SK-N-SH (cell line): ENCODE measurements at regions not wholly inside any gene's neighbourhood (a gene's known extent, or its start where the extent isn't known, plus 50 kb on each side); places are given as distances from the start of the nearest gene placed in this dataset.

Experiments used
- CTCF ChIA-PET: fragments of 300-600, 350-600 bp; formaldehyde crosslinking; extraction: SDS; loops from one replicate; lab custom pipeline; 2021; lab: Yijun Ruan, JAX
- POLR2A ChIA-PET: fragments of 350-600 bp; sonication (Branson Sonifier 250); formaldehyde crosslinking; extraction: SDS; loops from one replicate; lab custom pipeline; 2020; ENCODE audit warnings: antibody characterized with exemption, inconsistent platforms; lab: Yijun Ruan, JAX
- DNase-seq: peaks from one replicate; pipeline ENCODE4 v3.0.0; 2012
- H2AFZ ChIP-seq: fragments of 200-600 bp; sonication (generic); 2 replicates; pipeline ENCODE4 v1.8.1; 2016; ENCODE audit warnings: antibody characterized with exemption, mild to moderate bottlenecking, low read depth
- H3F3A ChIP-seq: fragments of 200-600 bp; sonication (generic); replicated peaks from 2 replicates; pipeline ENCODE3; 2016; ENCODE audit warnings: antibody characterized with exemption, mild to moderate bottlenecking; ENCODE audit not compliant: insufficient read depth
- H3K27ac ChIP-seq, 2 experiments: fragments of 200-500 bp in 1 of 2; fragments of 200-600 bp in 1 of 2; sonication (Bioruptor generic) in 1 of 2; sonication (generic), shearing (Covaris generic) in 1 of 2; 2 replicates each; pipeline versions ENCODE4 v1.5.1 to v1.6.1; 2014 to 2016; ENCODE audit warnings: low read depth in 2 of 2, inconsistent platforms in 1 of 2, low read length in 1 of 2, mild to moderate bottlenecking in 1 of 2, mixed read lengths in 1 of 2
- H3K27me3 ChIP-seq: fragments of 200-600 bp; sonication (generic), shearing (Covaris generic); 2 replicates; pipeline ENCODE4 v1.6.1; 2016; ENCODE audit warnings: mixed run types; ENCODE audit not compliant: insufficient read depth
- H3K36me3 ChIP-seq, 2 experiments: fragments of 200-500 bp in 1 of 2; fragments of 200-600 bp in 1 of 2; sonication (Bioruptor generic) in 1 of 2; sonication (generic) in 1 of 2; replicated peaks in 1 of 2; 2 replicates each; pipeline versions ENCODE3 to v1.5.1; 2014 to 2016; ENCODE audit warnings: low read length in 1 of 2, mild to moderate bottlenecking in 1 of 2; ENCODE audit not compliant: insufficient read depth in 2 of 2, control insufficient read depth in 1 of 2
- H3K4me1 ChIP-seq, 2 experiments: fragments of 200-500 bp in 1 of 2; fragments of 200-600 bp in 1 of 2; sonication (Bioruptor generic) in 1 of 2; sonication (generic), shearing (Covaris generic) in 1 of 2; 2 replicates each; pipeline versions ENCODE4 v1.5.1 to v1.6.1; 2014 to 2016; ENCODE audit warnings: low read depth in 1 of 2, low read length in 1 of 2, mixed run types in 1 of 2; ENCODE audit not compliant: insufficient read depth in 2 of 2, control insufficient read depth in 1 of 2
- H3K4me2 ChIP-seq: fragments of 200-600 bp; sonication (generic), shearing (Covaris generic); 2 replicates; pipeline ENCODE4 v1.6.1; 2017; ENCODE audit warnings: mixed run types
- H3K4me3 ChIP-seq, 2 experiments: fragments of 200-500 bp in 1 of 2; fragments of 200-600 bp in 1 of 2; sonication (Bioruptor generic) in 1 of 2; sonication (generic), shearing (Covaris generic) in 1 of 2; 2 replicates each; pipeline versions ENCODE4 v1.5.1 to v1.8.1; 2014 to 2016; ENCODE audit warnings: low read depth in 2 of 2, inconsistent platforms in 1 of 2, low read length in 1 of 2, mild to moderate bottlenecking in 1 of 2, mixed read lengths in 1 of 2, moderate library complexity in 1 of 2
- H3K79me2 ChIP-seq: fragments of 200-600 bp; sonication (generic); 2 replicates; pipeline ENCODE4 v1.8.1; 2017; ENCODE audit warnings: mild to moderate bottlenecking; ENCODE audit not compliant: insufficient read depth
- H3K9ac ChIP-seq: fragments of 200-600 bp; sonication (generic); 2 replicates; pipeline ENCODE4 v1.6.1; 2017; ENCODE audit warnings: mixed run types
- H3K9me2 ChIP-seq: fragments of 200-600 bp; sonication (generic); 2 replicates; pipeline ENCODE4 v1.6.1; 2017; ENCODE audit warnings: mixed run types
- H3K9me3 ChIP-seq: fragments of 200-600 bp; sonication (generic); 2 replicates; pipeline ENCODE4 v1.6.1; 2017; ENCODE audit warnings: mixed run types, mild to moderate bottlenecking, moderate library complexity
- H4K20me1 ChIP-seq: fragments of 200-600 bp; sonication (generic); 2 replicates; pipeline ENCODE4 v1.6.1; 2017; ENCODE audit warnings: mild to moderate bottlenecking, mixed run types; ENCODE audit not compliant: insufficient read depth
- FOSL2 ChIP-seq: IDR thresholded peaks from 2 replicates; pipeline ENCODE4 v1.4.0; 2012; ENCODE audit warnings: low read depth, mild to moderate bottlenecking, moderate library complexity, borderline replicate concordance
- FOXM1 ChIP-seq: IDR thresholded peaks from 2 replicates; pipeline ENCODE4 v1.4.0; 2012; ENCODE audit warnings: low read depth, mild to moderate bottlenecking
- GABPA ChIP-seq: IDR thresholded peaks from 2 replicates; pipeline ENCODE4 v1.4.0; 2012; ENCODE audit warnings: low read depth, mild to moderate bottlenecking
- GATA2 ChIP-seq: sonication (generic); formaldehyde crosslinking; IDR thresholded peaks from 2 replicates; pipeline ENCODE4 v1.5.0; 2020; ENCODE audit warnings: mild to moderate bottlenecking, missing genetic modification reagents
- MEF2A ChIP-seq: IDR thresholded peaks from 2 replicates; pipeline ENCODE4 v1.4.0; 2012; ENCODE audit warnings: low read depth, borderline replicate concordance
- MXI1 ChIP-seq: IDR thresholded peaks from 2 replicates; pipeline ENCODE4 v1.6.1; 2012; ENCODE audit warnings: mild to moderate bottlenecking, low read depth, low read length, improper control_type of control experiment
- NFIC ChIP-seq: IDR thresholded peaks from 2 replicates; pipeline ENCODE4 v1.4.0; 2012; ENCODE audit warnings: borderline replicate concordance
- NRF1 ChIP-seq: IDR thresholded peaks from 2 replicates; pipeline ENCODE4 v1.6.1; 2012; ENCODE audit warnings: low read depth, mild to moderate bottlenecking, low read length
- RAD21 ChIP-seq: IDR thresholded peaks from 2 replicates; pipeline ENCODE4 v1.6.1; 2012; ENCODE audit warnings: mild to moderate bottlenecking, low read length
- RCOR1 ChIP-seq: fragments of 150-350 bp; IDR thresholded peaks from 2 replicates; pipeline ENCODE4 v1.6.1; 2017; ENCODE audit warnings: antibody characterized with exemption, low read length
- RFX5 ChIP-seq: IDR thresholded peaks from 2 replicates; pipeline ENCODE4 v1.6.1; 2012; ENCODE audit warnings: mild to moderate bottlenecking, improper control_type of control experiment, low read length
- SMC3 ChIP-seq: IDR thresholded peaks from 2 replicates; pipeline ENCODE4 v1.6.1; 2012; ENCODE audit warnings: low read depth, low read length, improper control_type of control experiment
- TCF12 ChIP-seq: IDR thresholded peaks from 2 replicates; pipeline ENCODE4 v1.4.0; 2012
- TEAD4 ChIP-seq: IDR thresholded peaks from 2 replicates; pipeline ENCODE4 v1.4.0; 2012; ENCODE audit warnings: mild to moderate bottlenecking, borderline replicate concordance; ENCODE audit not compliant: insufficient read depth
- YY1 ChIP-seq: IDR thresholded peaks from 2 replicates; pipeline ENCODE4 v1.4.0; 2012; ENCODE audit warnings: low read depth, mild to moderate bottlenecking
- WGBS: methylation state at CpG from one replicate; pipeline ENCODE4 v1.1.6; 2017; ENCODE audit warnings: low lambda C conversion rate; 5-methylcytosine and 5-hydroxymethylcytosine counted together
- TF ChIP-seq, protein P1 (sequence below): IDR thresholded peaks from 2 replicates; pipeline ENCODE4 v1.6.1; 2012; ENCODE audit warnings: mild to moderate bottlenecking, low read depth, low read length, moderate library complexity
- TF ChIP-seq, protein P2 (sequence below): IDR thresholded peaks from 2 replicates; pipeline ENCODE4; 2012
- TF ChIP-seq, protein P3 (sequence below): IDR thresholded peaks from 2 replicates; pipeline ENCODE4 v1.4.0; 2012; ENCODE audit warnings: low read depth, borderline replicate concordance
- TF ChIP-seq, protein P4 (sequence below): fragments of 150-350 bp; IDR thresholded peaks from 2 replicates; pipeline ENCODE4 v1.6.1; 2017; ENCODE audit warnings: antibody characterized with exemption, low read length, low read depth, borderline replicate concordance
- TF ChIP-seq, protein P5 (sequence below): IDR thresholded peaks from 2 replicates; pipeline ENCODE4 v1.4.0; 2012; ENCODE audit warnings: low read depth

DNA sequence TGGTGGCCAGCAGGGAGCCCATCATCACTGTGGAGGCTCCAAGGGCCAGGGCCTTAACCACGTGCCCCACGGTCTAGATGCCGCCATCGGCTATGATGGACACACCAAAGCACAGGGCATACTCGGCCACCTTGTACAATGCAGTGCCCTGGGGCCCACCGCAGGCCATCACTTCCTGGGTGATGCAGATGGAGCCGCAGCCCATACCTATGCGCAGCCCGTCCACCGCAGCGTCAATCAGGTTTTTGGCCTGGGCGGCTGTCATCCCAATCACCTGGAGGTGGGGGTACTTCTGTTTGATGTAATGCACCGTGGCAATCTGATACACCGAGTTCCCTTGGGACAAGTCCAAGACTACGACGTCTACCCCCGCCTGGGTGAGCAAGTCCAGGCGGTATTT is 153.3 kb upstream of the ZSWIM2 start:
- Histone ChIP-seq H3K9me3 (no peaks in the 10 kb centered on the region), H3K79me2 (no peaks in the 10 kb centered on the region), H3K27me3 (no peaks in the 10 kb centered on the region), H3K4me1 (no peaks in the 10 kb centered on the region), H3K9ac (no peak overlapping the region), H3K27ac (no peak overlapping the region), H3K4me3 (no peak overlapping the region), H4K20me1 (no peaks in the 10 kb centered on the region; the same call in 1 of the 2 replicates), H2AFZ (no peak overlapping the region), H3K4me2 (no peak overlapping the region), H3F3A (no peaks in the 10 kb centered on the region), H3K36me3 (no peaks in the 10 kb centered on the region), H3K9me2 (no peaks in the 10 kb centered on the region)
- TF ChIP-seq RAD21 (no peak), MXI1 (no peak), RFX5 (no peak), FOSL2 (no peak), MEF2A (no peak), GATA2 (CRISPR knock-in tag) (no peak), SMC3 (no peak), YY1 (no peak)
- TF ChIP-seq, protein P1, sequence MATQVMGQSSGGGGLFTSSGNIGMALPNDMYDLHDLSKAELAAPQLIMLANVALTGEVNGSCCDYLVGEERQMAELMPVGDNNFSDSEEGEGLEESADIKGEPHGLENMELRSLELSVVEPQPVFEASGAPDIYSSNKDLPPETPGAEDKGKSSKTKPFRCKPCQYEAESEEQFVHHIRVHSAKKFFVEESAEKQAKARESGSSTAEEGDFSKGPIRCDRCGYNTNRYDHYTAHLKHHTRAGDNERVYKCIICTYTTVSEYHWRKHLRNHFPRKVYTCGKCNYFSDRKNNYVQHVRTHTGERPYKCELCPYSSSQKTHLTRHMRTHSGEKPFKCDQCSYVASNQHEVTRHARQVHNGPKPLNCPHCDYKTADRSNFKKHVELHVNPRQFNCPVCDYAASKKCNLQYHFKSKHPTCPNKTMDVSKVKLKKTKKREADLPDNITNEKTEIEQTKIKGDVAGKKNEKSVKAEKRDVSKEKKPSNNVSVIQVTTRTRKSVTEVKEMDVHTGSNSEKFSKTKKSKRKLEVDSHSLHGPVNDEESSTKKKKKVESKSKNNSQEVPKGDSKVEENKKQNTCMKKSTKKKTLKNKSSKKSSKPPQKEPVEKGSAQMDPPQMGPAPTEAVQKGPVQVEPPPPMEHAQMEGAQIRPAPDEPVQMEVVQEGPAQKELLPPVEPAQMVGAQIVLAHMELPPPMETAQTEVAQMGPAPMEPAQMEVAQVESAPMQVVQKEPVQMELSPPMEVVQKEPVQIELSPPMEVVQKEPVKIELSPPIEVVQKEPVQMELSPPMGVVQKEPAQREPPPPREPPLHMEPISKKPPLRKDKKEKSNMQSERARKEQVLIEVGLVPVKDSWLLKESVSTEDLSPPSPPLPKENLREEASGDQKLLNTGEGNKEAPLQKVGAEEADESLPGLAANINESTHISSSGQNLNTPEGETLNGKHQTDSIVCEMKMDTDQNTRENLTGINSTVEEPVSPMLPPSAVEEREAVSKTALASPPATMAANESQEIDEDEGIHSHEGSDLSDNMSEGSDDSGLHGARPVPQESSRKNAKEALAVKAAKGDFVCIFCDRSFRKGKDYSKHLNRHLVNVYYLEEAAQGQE, result no peak
- TF ChIP-seq, protein P2, sequence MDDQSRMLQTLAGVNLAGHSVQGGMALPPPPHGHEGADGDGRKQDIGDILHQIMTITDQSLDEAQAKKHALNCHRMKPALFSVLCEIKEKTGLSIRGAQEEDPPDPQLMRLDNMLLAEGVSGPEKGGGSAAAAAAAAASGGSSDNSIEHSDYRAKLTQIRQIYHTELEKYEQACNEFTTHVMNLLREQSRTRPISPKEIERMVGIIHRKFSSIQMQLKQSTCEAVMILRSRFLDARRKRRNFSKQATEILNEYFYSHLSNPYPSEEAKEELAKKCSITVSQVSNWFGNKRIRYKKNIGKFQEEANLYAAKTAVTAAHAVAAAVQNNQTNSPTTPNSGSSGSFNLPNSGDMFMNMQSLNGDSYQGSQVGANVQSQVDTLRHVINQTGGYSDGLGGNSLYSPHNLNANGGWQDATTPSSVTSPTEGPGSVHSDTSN, result no peak
- TF ChIP-seq, protein P3, sequence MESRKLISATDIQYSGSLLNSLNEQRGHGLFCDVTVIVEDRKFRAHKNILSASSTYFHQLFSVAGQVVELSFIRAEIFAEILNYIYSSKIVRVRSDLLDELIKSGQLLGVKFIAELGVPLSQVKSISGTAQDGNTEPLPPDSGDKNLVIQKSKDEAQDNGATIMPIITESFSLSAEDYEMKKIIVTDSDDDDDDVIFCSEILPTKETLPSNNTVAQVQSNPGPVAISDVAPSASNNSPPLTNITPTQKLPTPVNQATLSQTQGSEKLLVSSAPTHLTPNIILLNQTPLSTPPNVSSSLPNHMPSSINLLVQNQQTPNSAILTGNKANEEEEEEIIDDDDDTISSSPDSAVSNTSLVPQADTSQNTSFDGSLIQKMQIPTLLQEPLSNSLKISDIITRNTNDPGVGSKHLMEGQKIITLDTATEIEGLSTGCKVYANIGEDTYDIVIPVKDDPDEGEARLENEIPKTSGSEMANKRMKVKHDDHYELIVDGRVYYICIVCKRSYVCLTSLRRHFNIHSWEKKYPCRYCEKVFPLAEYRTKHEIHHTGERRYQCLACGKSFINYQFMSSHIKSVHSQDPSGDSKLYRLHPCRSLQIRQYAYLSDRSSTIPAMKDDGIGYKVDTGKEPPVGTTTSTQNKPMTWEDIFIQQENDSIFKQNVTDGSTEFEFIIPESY, result no peak
- POLR2A ChIA-PET, result no interaction called here
- WGBS, result 52% methylated on average over 5 of the region's 18 CpGs
- no peak for DNase-seq
- CTCF ChIA-PET, result interaction anchor here (1.6 kb wide), 1 partner anchor 245 kb away, joined by 3 read pairs; no protein-coding TSS in a partner anchor

DNA sequence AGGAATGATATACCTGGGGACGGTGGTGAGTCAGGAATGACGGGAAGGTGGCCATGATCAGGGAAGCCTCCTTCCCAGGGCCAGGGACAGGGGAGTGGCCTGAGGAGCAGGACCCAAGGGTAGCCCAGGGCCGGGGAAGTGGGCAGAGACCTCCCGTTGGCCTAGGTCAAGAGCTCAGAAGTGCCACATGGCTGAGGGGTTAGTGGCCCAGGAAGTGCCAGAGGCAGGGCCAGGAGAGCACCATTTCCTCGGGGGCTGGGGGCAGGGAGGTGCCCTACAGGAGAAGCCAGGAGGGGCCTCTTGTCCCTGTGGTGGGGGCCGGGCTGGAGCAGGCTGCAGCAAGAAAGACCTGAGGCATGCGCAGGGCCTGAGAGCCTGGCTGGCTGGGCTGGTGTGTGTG is 152.3 kb upstream of the ZSWIM2 start:
- Histone ChIP-seq H3K27ac (no peak overlapping the region), H3K4me1 (no peaks in the 10 kb centered on the region)
- POLR2A ChIA-PET, result no interaction called here
- TF ChIP-seq GATA2 (CRISPR knock-in tag) (no peak), NRF1 (no peak), GABPA (no peak), TEAD4 (no peak), RCOR1 (no peak), FOXM1 (no peak), NFIC (no peak), RAD21 (no peak), TCF12 (no peak), MEF2A (no peak), SMC3 (no peak)
- TF ChIP-seq, protein P4, sequence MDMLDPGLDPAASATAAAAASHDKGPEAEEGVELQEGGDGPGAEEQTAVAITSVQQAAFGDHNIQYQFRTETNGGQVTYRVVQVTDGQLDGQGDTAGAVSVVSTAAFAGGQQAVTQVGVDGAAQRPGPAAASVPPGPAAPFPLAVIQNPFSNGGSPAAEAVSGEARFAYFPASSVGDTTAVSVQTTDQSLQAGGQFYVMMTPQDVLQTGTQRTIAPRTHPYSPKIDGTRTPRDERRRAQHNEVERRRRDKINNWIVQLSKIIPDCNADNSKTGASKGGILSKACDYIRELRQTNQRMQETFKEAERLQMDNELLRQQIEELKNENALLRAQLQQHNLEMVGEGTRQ, result no peak
- TF ChIP-seq, protein P5, sequence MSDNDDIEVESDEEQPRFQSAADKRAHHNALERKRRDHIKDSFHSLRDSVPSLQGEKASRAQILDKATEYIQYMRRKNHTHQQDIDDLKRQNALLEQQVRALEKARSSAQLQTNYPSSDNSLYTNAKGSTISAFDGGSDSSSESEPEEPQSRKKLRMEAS, result no peak

More for the DNA sequence above, 152.3 kb upstream of the ZSWIM2 start:
- Histone ChIP-seq H3K9ac (no peak overlapping the region), H4K20me1 (no peaks in the 10 kb centered on the region; the same call in 1 of the 2 replicates), H3K4me2 (no peak overlapping the region), H3K36me3 (no peaks in the 10 kb centered on the region), H2AFZ (no peak overlapping the region), H3K4me3 (no peak overlapping the region), H3K9me2 (no peaks in the 10 kb centered on the region), H3K9me3 (no peaks in the 10 kb centered on the region), H3F3A (no peaks in the 10 kb centered on the region), H3K27me3 (no peaks in the 10 kb centered on the region), H3K79me2 (no peaks in the 10 kb centered on the region)
- CTCF ChIA-PET, result no interaction called here
- no peak for DNase-seq
- 73% methylated on average over 5 of the region's 7 CpGs for WGBS
